ENCODE measurements at regions not wholly inside any gene's neighbourhood (a gene's known extent, or its start where the extent isn't known, plus 50 kb on each side); places are given as distances from the start of the nearest gene placed in this dataset.

DNA sequence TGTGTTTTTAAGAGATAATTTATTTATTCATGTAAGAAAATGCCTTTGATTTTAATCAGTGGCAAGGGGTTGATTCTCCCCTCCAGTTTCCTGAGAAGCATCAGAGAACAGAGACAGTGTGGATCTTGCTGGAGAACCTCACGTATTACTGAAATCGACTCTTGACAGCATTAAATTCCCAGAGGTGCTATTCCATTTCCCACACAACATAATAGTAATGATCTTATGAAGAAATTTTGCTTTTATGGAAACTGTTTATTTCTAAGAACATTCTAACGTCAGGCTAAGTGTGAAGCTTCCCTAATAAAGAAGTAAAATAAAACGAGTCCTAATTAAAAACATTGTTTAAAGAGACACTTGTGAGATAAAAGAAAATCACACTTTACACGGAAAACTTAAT lies 293.1 kb upstream of the NRP1 start:
- Histone ChIP-seq H3K36me3 (ENCODE audit: insufficient read depth, low read length) (no peaks in the 10 kb centered on the region), H3K4me2 (ENCODE audit: low read length) (no peak overlapping the region), H3K9me3 (ENCODE audit: low read length) (no peaks in the 10 kb centered on the region), H4K20me1 (ENCODE audit: insufficient read depth, low read length) (no peaks in the 10 kb centered on the region), H3K4me1 (ENCODE audit: insufficient read depth, low read length, severe bottlenecking) (no peaks in the 10 kb centered on the region), H3K9ac (ENCODE audit: low read length) (no peak overlapping the region), H3K27ac (ENCODE audit: low read depth, low read length, poor library complexity, severe bottlenecking) (no peak overlapping the region), H3K27me3 (ENCODE audit: insufficient read depth, low read length) (no peaks in the 10 kb centered on the region), H3K79me2 (ENCODE audit: insufficient read depth, low read length) (no peaks in the 10 kb centered on the region), H2AFZ (ENCODE audit: low read length) (no peak overlapping the region), H3F3A (ENCODE audit: insufficient read depth, low read length) (no peaks in the 10 kb centered on the region), H3K4me3 (ENCODE audit: low read depth, low read length, poor library complexity, severe bottlenecking) (no peak overlapping the region), H3K9me2 (ENCODE audit: low read depth, low read length) (no peaks in the 10 kb centered on the region)
- no peak for TF ChIP-seq EZH2 (IDR thresholded peaks at IDR 0.05; ENCODE audit: borderline replicate concordance, low read length)
- TF ChIP-seq, protein P1, sequence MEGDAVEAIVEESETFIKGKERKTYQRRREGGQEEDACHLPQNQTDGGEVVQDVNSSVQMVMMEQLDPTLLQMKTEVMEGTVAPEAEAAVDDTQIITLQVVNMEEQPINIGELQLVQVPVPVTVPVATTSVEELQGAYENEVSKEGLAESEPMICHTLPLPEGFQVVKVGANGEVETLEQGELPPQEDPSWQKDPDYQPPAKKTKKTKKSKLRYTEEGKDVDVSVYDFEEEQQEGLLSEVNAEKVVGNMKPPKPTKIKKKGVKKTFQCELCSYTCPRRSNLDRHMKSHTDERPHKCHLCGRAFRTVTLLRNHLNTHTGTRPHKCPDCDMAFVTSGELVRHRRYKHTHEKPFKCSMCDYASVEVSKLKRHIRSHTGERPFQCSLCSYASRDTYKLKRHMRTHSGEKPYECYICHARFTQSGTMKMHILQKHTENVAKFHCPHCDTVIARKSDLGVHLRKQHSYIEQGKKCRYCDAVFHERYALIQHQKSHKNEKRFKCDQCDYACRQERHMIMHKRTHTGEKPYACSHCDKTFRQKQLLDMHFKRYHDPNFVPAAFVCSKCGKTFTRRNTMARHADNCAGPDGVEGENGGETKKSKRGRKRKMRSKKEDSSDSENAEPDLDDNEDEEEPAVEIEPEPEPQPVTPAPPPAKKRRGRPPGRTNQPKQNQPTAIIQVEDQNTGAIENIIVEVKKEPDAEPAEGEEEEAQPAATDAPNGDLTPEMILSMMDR (IDR thresholded peaks at IDR 0.05; ENCODE audit: low read length): no peak

DNA sequence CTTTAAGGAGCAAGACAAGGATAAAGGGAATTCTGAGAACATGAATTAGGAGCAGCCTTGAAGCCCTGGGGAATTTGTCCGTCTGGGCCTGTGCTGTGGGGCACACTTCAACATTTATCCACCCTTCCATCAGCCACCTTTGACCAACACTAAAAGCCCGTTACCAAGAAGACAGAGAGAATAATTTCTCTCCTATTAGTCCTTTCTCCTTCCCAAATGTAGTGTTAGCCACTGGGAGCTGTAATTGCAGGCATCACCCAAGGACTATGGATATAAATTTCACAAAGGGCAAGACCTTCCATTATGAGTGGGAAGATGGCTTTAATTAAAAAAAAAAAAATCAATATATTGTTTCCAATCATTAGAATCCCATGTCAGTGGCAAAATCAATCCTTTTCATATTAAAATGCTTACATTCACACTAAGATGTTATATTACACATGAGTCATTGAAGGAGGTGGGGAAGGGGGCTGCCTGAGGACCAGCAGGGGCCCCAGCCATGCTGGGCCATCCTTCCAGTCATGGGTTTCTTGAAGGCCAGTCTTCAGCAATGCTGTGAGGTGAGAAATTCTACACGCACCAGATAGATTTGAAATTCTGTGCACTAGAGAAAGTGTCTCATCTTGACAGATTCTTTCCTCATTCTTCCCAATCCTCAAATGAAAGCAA lies 292.5 kb upstream of the NRP1 start:
- no peaks in the 10 kb centered on the region for H3K9me3 ChIP-seq (ENCODE audit: low read length)
- no peak for TF ChIP-seq EZH2 (IDR thresholded peaks at IDR 0.05; ENCODE audit: borderline replicate concordance, low read length)
- TF ChIP-seq, protein P1 (IDR thresholded peaks at IDR 0.05; ENCODE audit: low read length): no peak
- H3F3A ChIP-seq (ENCODE audit: insufficient read depth, low read length): no peaks in the 10 kb centered on the region
- H3K36me3 ChIP-seq (ENCODE audit: insufficient read depth, low read length): no peaks in the 10 kb centered on the region
- H3K9me2 ChIP-seq (ENCODE audit: low read depth, low read length): no peaks in the 10 kb centered on the region
- H3K4me3 ChIP-seq (ENCODE audit: low read depth, low read length, poor library complexity, severe bottlenecking): no peak overlapping the region
- no peaks in the 10 kb centered on the region for H3K4me1 ChIP-seq (ENCODE audit: insufficient read depth, low read length, severe bottlenecking)
- no peaks in the 10 kb centered on the region for H3K79me2 ChIP-seq (ENCODE audit: insufficient read depth, low read length)
- H4K20me1 ChIP-seq (ENCODE audit: insufficient read depth, low read length): no peaks in the 10 kb centered on the region
- H2AFZ ChIP-seq (ENCODE audit: low read length): no peak overlapping the region
- H3K4me2 ChIP-seq (ENCODE audit: low read length): no peak overlapping the region
- no peak overlapping the region for H3K9ac ChIP-seq (ENCODE audit: low read length)
- H3K27ac ChIP-seq (ENCODE audit: low read depth, low read length, poor library complexity, severe bottlenecking): no peak overlapping the region
- H3K27me3 ChIP-seq (ENCODE audit: insufficient read depth, low read length): no peaks in the 10 kb centered on the region

DNA sequence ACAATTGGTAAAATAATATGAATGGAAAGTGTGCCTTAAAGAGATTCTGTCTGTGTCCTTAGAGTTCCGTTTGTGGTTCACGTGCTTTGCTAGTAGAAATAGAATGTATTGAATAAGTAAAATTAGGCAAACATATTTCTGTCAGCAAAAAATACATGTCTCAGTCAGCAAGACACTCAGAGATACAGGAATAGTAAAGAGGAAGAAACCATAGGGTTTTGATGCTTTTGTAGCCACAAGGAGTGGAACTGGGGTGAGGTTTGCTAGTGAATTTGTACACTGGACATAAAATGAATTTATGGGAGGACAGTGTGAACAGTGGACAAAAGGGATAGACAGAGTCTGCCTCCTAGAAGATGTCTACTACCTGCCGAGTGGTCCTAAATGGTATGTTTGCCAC lies 289.2 kb upstream of the NRP1 start:
- Histone ChIP-seq H3K36me3 (ENCODE audit: insufficient read depth, low read length) (no peaks in the 10 kb centered on the region), H3K9ac (ENCODE audit: low read length) (no peak overlapping the region), H3F3A (ENCODE audit: insufficient read depth, low read length) (no peaks in the 10 kb centered on the region), H3K27me3 (ENCODE audit: insufficient read depth, low read length) (no peaks in the 10 kb centered on the region), H3K4me2 (ENCODE audit: low read length) (no peak overlapping the region), H3K4me3 (ENCODE audit: low read depth, low read length, poor library complexity, severe bottlenecking) (no peak overlapping the region), H3K27ac (ENCODE audit: low read depth, low read length, poor library complexity, severe bottlenecking) (no peak overlapping the region), H3K9me2 (ENCODE audit: low read depth, low read length) (no peaks in the 10 kb centered on the region), H4K20me1 (ENCODE audit: insufficient read depth, low read length) (no peaks in the 10 kb centered on the region), H3K79me2 (ENCODE audit: insufficient read depth, low read length) (no peaks in the 10 kb centered on the region), H2AFZ (ENCODE audit: low read length) (no peak overlapping the region), H3K4me1 (ENCODE audit: insufficient read depth, low read length, severe bottlenecking) (no peaks in the 10 kb centered on the region), H3K9me3 (ENCODE audit: low read length) (no peaks in the 10 kb centered on the region)
- TF ChIP-seq, protein P1 (IDR thresholded peaks at IDR 0.05; ENCODE audit: low read length): no peak
- TF ChIP-seq EZH2 (IDR thresholded peaks at IDR 0.05; ENCODE audit: borderline replicate concordance, low read length): no peak

All from OCI-LY1 (cell line).